HuH-7 (cell line): ENCODE measurements at regions not wholly inside any gene's neighbourhood (a gene's known extent, or its start where the extent isn't known, plus 50 kb on each side); places are given as distances from the start of the nearest gene placed in this dataset.

Source experiments
- DNase-seq: peaks from one replicate; pipeline ENCODE4 v3.0.0; 2011; ENCODE audit warnings: low spot score

DNA sequence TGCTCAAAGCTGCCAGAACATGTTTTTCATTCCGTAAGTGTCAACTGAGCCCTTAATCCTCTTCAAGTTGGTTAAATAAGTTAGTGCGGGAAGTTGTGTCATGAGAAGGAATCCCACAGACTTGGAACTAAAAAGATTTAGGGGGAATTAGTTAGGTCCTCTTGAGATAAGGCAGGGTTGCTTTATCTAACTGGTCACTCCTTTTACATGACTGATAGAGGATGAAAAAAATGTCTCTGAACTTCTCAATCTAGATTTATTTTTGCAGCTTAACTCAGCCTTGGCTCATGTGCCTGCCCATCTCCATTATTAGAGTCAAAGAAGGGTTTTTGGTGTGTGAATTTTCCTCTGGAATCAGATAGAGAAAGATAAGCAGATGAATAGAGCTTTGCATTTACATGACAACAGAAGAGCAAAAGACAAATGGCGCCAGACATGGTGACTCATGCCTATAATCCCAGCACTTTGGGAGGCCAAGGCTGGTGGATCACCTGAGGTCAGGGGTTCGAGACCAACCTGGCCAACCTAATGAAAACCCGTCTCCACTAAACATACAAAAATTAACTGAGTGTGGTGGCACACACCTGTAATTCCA, 882.9 kb downstream of the RPA4 start:
- DNase-seq: no peak

DNA sequence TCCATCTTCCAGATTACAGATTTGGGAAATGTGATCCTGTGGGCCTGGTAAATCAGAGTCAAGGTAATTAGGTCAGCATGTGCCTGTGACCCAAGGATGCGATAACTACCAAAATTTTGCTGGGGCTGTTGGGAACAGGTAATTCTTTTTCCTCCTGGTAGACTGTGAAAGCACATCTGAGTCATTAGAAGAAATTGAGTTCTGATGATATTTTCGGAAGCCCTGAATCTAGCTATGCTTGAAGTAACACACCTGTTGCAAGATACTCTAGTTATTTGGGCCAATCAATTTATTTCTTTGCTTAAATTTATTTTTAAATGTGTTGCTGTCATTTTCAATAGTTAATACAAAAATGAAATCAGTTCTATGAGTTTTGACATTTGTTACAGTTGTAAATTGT, 903.6 kb downstream of the RPA4 start:
- DNase-seq: no peak

DNA sequence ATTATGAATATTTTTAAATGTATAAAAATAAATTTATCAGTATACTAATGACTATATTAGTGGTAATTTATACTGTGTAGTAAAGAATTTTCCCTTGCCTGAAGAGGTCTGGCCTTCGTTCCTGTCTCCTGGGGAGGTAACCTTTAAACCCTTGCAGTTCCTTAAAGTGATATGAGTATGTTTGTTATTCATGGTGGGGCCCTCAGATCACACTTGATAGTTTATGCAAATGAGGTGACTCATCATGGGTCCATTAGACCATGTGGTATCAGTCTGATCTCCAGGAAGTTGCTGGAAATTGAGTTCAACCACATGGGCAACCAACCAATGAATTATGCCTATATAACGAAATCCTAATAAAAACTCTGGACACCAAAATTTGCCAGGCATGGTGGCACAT, 904.1 kb downstream of the RPA4 start:
- no peak for DNase-seq

DNA sequence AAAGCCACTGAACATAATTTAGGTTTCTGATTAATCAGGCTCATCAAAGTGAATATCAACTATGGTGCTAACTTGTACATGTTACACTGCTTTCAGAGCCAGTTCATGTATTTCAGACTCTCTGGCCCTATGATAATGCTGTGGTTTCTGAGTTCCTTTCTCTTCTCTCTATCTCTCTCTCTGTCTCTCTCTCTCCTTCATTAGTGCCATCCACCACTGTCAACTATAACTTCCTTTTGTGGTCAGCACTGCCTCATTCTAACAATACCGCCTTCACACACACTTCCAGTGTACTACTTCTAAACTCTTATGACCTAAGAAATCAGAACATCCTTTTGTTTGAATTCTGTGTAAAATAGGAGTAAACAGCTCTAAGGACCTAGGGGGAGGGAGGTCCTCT, 907.1 kb downstream of the RPA4 start:
- no peak for DNase-seq

DNA sequence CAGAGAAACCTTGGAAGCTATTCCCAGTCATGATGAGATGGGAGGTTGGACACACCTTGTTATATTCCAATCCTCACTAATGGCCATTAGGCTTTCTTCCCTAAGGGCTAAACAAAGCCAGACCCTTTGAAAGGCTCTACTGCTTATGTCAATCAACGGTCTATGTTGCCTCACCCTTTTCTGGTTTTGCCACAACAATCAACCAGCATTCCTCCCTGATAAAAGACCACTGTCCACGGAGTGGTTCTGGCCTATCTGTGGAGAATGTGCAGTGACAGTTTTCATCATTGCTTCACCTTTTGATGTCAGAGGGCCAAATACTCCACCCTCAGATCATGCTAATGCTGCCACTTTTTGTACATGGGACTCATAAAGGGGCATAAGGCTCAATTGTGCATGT, 913.4 kb downstream of the RPA4 start:
- DNase-seq: no peak

DNA sequence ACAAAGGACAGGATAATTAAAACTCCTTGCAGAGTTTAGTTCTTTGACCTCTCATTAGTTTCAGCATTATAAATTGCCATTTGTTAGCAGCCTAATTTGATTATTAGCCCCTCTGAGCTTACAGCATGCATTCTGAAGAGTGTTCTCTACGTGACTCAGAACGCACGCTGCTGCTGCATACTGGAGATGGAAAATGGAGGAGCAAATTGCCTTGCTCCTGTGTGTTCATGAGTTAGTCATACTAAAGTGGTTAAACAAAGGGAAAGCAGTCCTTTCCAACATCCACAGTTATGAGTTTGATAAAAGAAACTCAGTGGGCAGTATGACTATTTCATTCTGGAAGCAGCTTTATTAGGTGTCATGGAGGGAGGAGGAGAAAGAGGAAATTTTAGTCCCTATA, 922.5 kb downstream of the RPA4 start:
- no peak for DNase-seq

DNA sequence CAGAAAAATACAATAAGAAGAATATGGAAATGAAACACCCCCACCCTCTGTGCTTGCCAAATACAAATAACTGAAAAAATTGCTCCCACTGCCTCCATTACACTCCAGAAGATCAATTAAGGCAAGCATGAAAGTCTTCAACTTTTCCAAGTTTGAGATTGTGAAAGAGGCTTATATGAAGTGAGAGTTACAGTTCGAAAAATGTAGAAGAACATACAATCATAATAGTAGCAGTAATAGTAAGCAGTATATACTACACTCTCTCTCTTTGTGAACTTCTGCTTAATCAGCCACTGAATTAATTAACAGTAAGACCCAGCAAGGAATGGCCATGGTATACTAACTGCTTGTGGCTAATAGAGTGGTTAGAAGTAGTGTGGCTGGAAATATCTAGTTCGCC, 923.2 kb downstream of the RPA4 start:
- no peak for DNase-seq

DNA sequence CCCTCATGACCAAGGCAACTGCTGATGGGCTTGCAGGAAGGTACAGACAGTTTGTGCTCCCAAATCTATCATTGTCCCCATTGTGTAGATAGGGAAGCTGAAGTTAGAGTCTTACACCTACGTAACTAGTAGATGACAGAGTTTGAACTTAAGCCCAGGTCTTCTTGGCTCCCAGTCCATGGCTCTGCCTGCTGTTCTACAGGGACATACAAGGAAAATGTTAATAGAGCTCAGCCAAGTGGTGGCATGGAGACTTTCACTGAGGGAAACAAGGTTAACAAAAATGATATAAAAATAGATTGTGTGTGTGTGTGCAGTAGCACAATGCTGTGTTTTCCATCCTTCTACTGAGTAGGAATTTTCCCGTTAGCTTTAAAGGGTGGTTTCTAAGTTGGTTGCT, 936.5 kb downstream of the RPA4 start:
- no peak for DNase-seq

DNA sequence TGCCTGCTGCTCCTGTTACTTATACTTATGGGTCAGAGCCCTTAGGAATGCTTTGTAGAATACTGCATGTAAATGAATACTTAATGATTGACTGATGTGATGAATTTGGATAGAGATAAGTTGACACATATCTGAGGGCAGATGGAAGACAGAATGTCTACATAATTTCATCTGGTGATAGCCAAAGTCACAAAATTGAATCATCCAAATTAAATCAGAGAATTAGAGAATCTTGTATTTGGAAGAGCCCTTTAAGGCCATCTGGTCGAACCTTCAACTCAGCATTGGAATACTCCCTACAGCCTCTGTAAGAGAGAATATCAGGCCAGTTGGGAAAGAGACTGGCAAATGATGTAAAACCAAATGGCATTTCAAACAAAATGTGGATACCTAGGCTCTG, 944.8 kb downstream of the RPA4 start:
- DNase-seq: no peak

DNA sequence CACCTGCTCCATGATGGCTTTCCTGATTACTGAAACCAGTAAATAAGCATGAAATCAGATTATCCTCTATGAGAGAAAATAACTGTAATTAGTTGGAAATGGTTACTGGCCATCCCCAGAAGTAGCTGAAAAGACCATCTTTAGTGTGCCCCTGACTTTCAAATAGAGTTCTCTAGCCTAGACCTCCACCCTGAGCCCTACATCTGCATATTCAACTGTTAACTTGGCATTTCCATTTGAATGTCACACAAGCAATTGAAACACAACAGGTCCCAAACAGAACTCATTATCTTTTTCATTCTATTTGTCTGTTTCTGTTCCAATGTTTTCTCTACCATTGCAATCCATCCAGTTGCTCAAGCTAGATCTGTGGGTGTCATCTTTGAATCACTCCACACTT, 952.3 kb downstream of the RPA4 start:
- no peak for DNase-seq

DNA sequence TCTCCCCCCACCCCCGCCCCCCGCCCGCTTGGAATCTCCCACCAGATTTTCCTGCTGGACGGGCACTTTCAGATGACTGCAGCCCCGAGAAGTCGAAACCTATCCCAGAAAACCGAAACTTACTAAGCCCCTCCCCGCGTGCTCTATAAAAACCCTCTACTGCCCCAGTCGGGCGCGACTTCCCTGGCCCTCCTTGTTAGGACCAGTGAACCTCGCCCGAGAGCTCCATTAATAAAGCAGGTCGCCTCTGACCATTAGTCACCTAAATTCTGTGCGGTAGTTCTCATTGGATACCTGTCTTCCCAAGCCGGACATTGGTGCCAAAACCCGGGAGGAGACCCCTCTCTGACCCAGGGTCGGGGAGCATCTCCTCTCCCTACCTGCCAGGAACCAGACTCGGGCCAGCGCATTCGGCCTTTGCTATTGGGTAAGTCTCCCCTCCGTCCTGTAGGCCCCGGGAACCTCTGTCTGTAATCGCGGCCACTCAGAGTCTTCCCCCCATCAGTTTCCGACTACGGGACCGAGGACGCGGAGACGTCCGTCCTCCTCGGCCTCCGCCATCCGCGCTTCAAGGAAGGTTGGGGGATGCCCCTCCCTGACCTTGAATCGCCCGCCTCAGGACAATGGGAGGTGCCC, 958.0 kb downstream of the RPA4 start:
- DNase-seq: no peak

DNA sequence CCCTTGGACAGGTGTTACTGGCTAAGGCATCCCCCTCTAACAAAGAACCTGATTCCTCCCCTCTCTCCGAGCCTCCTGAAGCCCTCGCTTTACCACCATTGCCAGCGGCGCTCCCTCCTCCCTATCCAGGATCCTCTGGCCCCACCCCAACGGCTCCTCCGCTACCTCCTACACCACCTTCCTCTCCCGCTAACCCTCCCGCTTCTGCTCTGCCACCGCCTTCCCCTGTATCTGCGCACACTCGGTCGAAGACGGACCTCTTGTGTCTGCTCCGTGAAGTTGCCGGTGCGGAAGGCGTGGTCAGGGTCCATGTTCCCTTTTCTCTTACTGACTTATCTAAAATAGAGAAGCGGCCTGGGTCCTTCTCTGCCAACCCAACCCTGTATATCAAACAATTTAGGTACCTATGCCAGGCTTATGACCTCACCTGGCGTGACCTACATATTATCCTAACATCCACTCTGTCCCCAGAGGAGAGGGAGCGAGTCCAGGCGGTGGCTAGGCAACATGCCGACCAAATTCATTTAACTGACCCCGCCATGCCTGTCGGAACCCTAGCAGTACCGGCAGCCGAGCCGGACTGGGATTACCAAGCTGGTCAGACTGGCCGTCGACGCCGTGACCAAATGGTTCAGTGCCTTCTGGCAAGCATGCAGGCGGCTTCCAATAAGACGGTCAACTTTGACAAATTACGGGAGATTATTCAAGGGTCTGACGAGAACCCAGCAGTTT, 958.9 kb downstream of the RPA4 start:
- no peak for DNase-seq

DNA sequence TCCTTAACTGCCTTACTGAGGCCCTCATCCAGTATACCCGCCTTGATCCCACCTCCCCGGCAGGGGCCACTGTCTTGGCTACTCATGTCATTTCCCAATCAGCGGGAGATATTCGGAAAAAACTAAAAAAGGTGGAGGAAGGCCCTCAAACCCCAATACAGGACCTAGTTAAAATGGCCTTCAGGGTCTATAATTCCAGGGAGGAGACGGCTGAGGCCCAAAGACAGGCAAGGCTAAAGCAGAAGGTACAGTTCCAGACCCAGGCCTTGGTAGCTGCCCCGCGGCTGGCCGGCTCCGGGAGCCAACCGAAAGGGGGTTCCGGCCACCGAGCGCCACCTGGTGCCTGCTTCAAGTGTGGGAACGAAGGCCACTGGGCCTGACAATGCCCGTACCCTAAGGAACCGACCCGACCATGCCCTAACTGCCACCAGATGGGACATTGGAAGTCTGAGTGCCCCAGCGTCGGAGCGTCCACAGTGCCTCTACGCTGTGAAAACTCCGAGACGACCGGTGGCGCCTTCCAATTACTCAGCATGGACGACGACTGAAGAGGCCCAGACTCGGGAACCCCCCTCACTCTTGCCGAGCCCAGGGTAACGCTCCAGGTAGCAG, 959.6 kb downstream of the RPA4 start:
- DNase-seq: no peak

DNA sequence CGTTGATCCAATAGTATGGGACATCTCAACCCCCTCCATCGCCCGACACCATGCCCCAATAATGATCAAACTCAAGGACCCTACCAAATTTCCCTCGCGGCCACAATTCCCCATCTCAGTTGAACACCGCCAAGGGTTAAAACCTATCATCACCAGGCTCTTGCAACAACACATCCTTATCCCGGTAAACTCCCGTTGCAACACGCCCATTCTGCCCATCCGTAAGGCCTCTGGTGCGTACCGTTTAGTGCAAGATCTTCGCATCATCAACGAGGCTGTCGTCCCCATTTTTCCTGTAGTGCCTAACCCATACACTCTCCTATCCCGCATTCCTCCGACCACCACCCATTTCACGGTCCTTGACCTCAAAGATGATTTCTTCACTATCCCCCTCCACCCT, 960.5 kb downstream of the RPA4 start:
- DNase-seq: no peak

DNA sequence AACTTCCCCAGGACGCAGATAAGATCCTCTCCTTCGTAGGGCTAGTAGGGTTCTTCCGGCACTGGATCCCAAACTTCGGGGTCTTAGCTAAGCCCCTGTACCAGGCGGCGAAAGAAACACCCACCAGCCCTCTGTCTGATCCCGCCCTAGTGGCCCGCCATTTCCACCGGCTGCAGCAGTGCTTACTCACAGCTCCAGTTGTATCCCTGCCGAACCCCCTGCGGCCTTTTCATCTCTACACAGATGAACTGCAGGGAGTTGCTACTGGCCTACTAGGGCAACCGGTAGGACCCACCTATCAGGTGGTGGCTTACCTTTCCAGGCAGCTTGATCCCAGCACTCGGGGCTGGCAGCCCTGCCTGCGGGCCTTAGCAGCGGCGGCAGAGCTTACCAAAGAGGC, 961.2 kb downstream of the RPA4 start:
- no peak for DNase-seq

DNA sequence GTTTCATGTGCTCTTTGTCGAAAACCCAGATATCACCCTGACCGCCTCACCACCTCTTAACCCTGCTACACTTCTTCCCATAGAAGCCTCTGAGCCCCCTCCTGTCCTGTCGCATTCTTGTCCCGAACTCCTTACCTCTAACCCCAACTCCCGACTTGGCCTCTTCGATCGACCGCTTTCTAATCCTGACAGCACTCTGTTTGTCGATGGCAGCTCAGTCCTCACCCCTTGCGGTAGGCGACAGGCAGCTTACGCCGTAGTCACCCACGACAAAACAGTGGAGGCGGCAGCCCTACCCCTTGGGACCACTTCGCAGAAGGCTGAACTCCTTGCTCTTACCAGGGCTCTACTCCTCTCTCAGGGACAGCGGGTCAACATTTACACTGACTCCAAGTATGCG, 961.7 kb downstream of the RPA4 start:
- DNase-seq: no peak

DNA sequence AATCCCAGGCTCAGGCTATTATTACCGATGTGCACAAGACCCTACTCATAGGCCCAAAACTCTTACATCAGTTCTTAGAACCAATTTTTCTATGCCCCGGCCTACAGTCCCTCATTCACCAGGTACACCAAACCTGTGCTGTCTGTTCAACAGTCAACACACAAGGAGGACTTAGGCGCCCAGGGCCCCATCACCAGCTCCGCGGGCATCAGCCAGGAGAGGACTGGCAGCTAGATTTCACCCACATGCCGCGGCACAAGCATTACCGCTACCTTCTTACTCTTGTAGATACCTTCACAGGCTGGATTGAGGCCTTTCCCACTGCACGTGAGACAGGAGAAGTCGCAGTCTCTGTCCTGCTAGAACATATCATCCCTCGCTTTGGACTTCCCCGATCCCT, 962.5 kb downstream of the RPA4 start:
- DNase-seq: no peak

DNA sequence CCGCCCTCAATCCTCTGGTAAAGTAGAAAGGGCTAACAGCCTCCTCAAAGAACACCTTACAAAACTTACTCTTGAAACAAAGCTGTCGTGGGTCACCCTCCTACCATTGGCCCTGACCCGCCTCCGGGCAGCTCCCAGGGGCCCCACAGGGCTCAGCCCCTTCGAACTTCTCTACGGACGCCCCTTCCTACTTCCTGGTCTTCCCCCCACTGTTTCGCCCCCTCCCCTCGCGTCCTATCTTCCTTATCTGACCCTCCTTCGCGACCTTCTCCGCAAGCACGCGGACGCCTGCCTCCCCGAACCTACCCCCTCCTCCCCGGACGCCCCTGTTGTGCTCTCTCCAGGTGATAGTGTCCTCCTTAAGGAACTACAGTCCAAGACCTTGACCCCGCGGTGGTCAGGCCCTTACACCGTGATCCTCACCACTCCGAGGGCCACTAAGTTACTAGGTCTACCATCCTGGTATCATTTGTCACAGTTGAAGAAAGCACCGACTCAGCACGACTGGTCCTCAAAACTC, 963.1 kb downstream of the RPA4 start:
- DNase-seq: no peak

DNA sequence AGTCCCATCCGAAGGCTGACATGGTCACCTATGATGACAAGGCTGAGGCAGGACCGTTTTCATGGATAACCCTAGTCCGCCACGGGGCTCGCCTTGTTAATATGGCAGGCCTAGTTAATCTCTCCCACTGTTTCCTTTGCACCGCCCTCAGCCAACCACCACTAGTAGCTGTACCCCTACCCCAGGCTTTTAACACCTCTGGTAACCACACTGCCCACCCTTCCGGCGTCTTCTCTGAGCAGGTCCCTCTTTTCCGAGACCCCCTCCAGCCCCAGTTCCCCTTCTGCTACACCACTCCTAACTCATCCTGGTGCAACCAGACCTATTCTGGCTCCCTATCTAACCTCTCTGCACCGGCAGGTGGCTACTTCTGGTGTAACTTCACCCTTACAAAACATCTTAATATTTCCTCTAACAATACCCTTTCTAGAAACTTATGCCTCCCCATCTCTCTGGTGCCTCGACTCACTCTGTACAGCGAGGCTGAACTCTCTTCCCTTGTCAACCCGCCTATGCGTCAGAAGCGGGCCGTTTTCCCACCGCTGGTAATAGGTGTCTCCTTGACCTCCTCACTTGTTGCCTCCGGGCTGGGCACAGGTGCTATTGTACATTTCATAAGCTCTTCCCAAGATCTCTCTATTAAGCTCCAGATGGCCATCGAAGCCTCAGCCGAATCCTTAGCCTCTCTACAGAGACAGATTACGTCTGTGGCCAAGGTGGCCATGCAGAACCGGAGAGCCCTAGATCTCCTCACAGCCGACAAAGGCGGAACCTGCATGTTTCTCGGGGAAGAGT, 964.4 kb downstream of the RPA4 start:
- DNase-seq: no peak

DNA sequence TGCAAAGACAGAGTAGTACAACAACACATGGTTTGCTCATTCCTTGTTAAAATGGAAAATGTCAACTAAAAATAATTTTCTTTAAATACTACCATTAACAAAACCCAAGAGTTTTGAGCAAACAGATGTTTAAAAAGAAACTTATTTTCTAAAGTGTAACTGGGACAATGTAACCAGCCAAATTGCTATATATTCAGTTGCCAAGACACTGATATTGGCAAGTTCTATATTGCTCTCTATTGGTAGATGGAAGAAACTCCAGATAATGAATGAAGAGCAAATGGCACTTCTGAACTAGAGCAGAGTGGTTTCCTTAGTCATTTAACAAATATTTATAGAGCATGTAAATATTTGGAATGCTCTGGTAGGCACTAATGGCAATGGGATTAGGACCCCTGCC, 966.2 kb downstream of the RPA4 start:
- no peak for DNase-seq

DNA sequence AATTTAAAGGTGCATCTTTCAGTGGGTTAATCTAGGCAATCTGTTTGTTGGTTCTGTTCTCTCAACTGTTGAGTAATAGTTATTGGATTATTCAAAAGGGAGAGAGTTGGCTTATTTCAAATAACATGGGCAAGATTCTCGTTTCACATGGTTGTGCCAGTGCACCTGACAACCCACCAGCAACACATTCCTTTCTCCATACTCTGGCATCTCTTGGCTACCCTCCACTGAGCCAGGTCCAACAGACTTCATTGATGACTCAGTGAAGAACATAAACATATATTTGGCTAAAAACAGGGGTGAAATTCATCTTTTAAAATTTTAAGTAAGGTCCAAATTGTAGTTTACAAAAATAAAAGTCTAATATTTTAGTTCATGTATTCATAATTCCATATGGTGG, 967.2 kb downstream of the RPA4 start:
- no peak for DNase-seq

DNA sequence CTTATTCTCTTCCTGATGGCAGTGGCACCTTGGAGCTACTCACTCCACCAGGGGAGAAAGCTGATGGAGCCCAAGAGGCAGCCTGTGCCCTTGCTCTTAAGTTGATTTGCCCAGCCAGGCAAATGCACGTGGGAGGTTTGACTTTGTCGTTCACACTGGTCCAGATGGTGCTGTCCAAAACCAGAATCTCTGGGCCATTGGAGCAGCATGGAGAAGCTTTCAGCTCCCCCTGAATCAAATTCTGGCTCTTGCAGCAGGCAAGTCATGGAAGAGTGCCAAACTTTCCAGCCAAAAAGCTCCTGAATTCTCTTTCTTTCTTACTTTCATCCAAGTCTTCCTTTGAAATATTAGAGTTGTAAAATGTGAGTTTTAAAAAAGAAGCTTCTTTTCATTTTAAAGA, 970.4 kb downstream of the RPA4 start:
- no peak for DNase-seq
